HepG2 (cell line): ENCODE measurements at regions not wholly inside any gene's neighbourhood (a gene's known extent, or its start where the extent isn't known, plus 50 kb on each side); places are given as distances from the start of the nearest gene placed in this dataset.
A peak's percentile ranks its signal among the peaks of the same experiment; 100 is the strongest.

Experiments
- ATAC-seq: fragments of 200-7000 bp; cut with Tn5 transposase; 3 replicates; pipeline ENCODE4 v1.9.1; 2020; ENCODE audit warnings: mild to moderate bottlenecking, moderate library complexity
- BruUV-seq: library from RNA; stranded (reverse); fragments of 400-500 nt; replicated peaks from 2 replicates; lab custom pipeline; 2021; lab: Mats Ljungman, UMichigan
- CTCF ChIA-PET: fragments of 300-600 bp; formaldehyde crosslinking; extraction: SDS; loops from one replicate; lab custom pipeline; 2021; ENCODE audit warnings: low total read pairs, inconsistent platforms, low intra/inter-chr PET ratio; lab: Yijun Ruan, JAX
- POLR2A ChIA-PET: fragments of 350-600 bp; sonication (Branson Sonifier 250); formaldehyde crosslinking; loops from one replicate; lab custom pipeline; 2020; ENCODE audit warnings: antibody characterized with exemption, inconsistent platforms; lab: Yijun Ruan, JAX
- DNase-seq: peaks from one replicate; pipeline ENCODE4 v3.0.0-alpha.2; 2015; ENCODE audit warnings: low spot score
- FAIRE-seq: peaks from 3 replicates; lab custom pipeline; 2011; peaks lifted over from hg19 to GRCh38; lab: Jason Lieb, UNC
- H2AFZ ChIP-seq: one replicate; pipeline ENCODE4 v1.6.1; 2011; ENCODE audit warnings: low read length, inconsistent platforms
- H3K27ac ChIP-seq: fragments of 300-600 bp; 3 replicates; pipeline ENCODE4 v1.8.0; 2011; ENCODE audit warnings: mixed run types, mild to moderate bottlenecking, mixed read lengths, low read length, inconsistent platforms; ENCODE audit not compliant: insufficient read depth; ENCODE audit errors: extremely low read length
- H3K27me3 ChIP-seq, 2 experiments: fragments of 200-600 bp in 1 of 2; 2 replicates in 1 of 2; 3 replicates in 1 of 2; pipeline versions ENCODE4 v1.6.0 to v1.8.0; 2011; ENCODE audit warnings: low read length in 2 of 2, mild to moderate bottlenecking in 2 of 2, moderate library complexity in 2 of 2, inconsistent platforms in 1 of 2; ENCODE audit not compliant: insufficient read depth in 2 of 2, control insufficient read depth in 1 of 2
- H3K36me3 ChIP-seq, 2 experiments: fragments of 200-600 bp in 1 of 2; replicated peaks in 1 of 2; 2 replicates in 1 of 2; 3 replicates in 1 of 2; pipeline versions ENCODE4 v1.5.1 to v1.8.0; 2011; ENCODE audit warnings: low read length in 2 of 2, inconsistent platforms in 1 of 2; ENCODE audit not compliant: insufficient read depth in 2 of 2, control insufficient read depth in 1 of 2
- H3K4me1 ChIP-seq: 2 replicates; pipeline ENCODE4 v1.5.1; 2012; ENCODE audit warnings: low read length, inconsistent platforms; ENCODE audit not compliant: insufficient read depth
- H3K4me2 ChIP-seq: 2 replicates; pipeline ENCODE4 v1.6.0; 2011; ENCODE audit warnings: low read depth, low read length, inconsistent platforms
- H3K4me3 ChIP-seq, 3 experiments: fragments of 200-600 bp in 1 of 3; sonication (generic), shearing (Covaris generic) in 1 of 3; replicated peaks in 1 of 3; 2 replicates each; pipeline ENCODE4 v1.5.1; 2011 to 2016; ENCODE audit warnings: low read length in 3 of 3, inconsistent platforms in 2 of 3, low read depth in 2 of 3, mild to moderate bottlenecking in 2 of 3, control low read depth in 1 of 3, mixed read lengths in 1 of 3; ENCODE audit not compliant: insufficient read depth in 1 of 3
- H3K79me2 ChIP-seq: one replicate; pipeline ENCODE4 v1.6.1; 2011; ENCODE audit warnings: low read length, inconsistent platforms; ENCODE audit not compliant: insufficient read depth
- H3K9ac ChIP-seq: 2 replicates; pipeline ENCODE4 v1.6.0; 2011; ENCODE audit warnings: mild to moderate bottlenecking, low read depth, low read length, inconsistent platforms; ENCODE audit not compliant: insufficient read depth
- H3K9me3 ChIP-seq: 2 replicates; pipeline ENCODE4 v1.5.1; 2012; ENCODE audit warnings: mild to moderate bottlenecking, low read length
- H4K20me1 ChIP-seq: 2 replicates; pipeline ENCODE4 v1.6.0; 2011; ENCODE audit warnings: inconsistent platforms, mild to moderate bottlenecking, low read length, moderate library complexity; ENCODE audit not compliant: insufficient read depth
- MAFF ChIP-seq: IDR thresholded peaks from 2 replicates; pipeline ENCODE4 v1.6.1; 2011; ENCODE audit warnings: low read depth, low read length, improper control_type of control experiment
- MAFK ChIP-seq, 2 experiments: IDR thresholded peaks in 1 of 2; conservative IDR thresholded peaks in 1 of 2; 2 replicates each; pipeline ENCODE4 v1.6.1; 2011; ENCODE audit warnings: improper control_type of control experiment in 2 of 2, low read length in 2 of 2
- REPIN1 ChIP-seq: sonication (generic); formaldehyde crosslinking; IDR thresholded peaks from 2 replicates; pipeline ENCODE4 v1.8.0; 2022; ENCODE audit warnings: missing genetic modification reagents, low read depth, mild to moderate bottlenecking, borderline replicate concordance
- SATB2 ChIP-seq: sonication (generic); formaldehyde crosslinking; IDR thresholded peaks from 2 replicates; pipeline ENCODE4 v1.5.0; 2020; ENCODE audit warnings: missing genetic modification reagents
- SMARCE1 ChIP-seq: fragments of 450-650 bp; IDR thresholded peaks from 2 replicates; pipeline ENCODE4 v1.6.1; 2017; ENCODE audit warnings: borderline replicate concordance
- ZNF296 ChIP-seq: sonication (generic); formaldehyde crosslinking; conservative IDR thresholded peaks from 2 replicates; pipeline ENCODE4 v1.5.0; 2020; ENCODE audit warnings: mild to moderate bottlenecking, missing genetic modification reagents
- ZNF543 ChIP-seq: sonication (generic); formaldehyde crosslinking; IDR thresholded peaks from 2 replicates; pipeline ENCODE4 v1.4.0; 2020; ENCODE audit warnings: mild to moderate bottlenecking, missing genetic modification reagents
- ZNF589 ChIP-seq: sonication (generic); formaldehyde crosslinking; conservative IDR thresholded peaks from 2 replicates; pipeline ENCODE4 v1.8.0; 2022; ENCODE audit warnings: mild to moderate bottlenecking, moderate library complexity, missing genetic modification reagents
- WGBS: methylation state at CpG from one replicate; pipeline ENCODE4 v1.1.6; 2017; ENCODE audit warnings: low lambda C conversion rate; 5-methylcytosine and 5-hydroxymethylcytosine counted together
- in situ Hi-C: cut with HindIII; loops from 2 replicates; pipeline ENCODE4 v1.10.0; 2017; ENCODE audit warnings: low pct_unique_long_range_greater_than_20kb; ENCODE audit not compliant: extremely low pct_ligation_motif_present
- intact Hi-C: fragments of 100-400 bp; cut with micrococcal nuclease; formaldehyde crosslinking; loops from one replicate; pipeline ENCODE4 v1.10.0; 2022; ENCODE audit not compliant: unreplicated experiment
- TF ChIP-seq, protein P1 (sequence below), 2 experiments: sonication (generic) in 1 of 2; formaldehyde crosslinking in 1 of 2; IDR thresholded peaks; 2 replicates each; pipeline versions ENCODE4 v1.4.0 to v1.6.1; 2018 to 2020; ENCODE audit warnings: missing genetic modification reagents in 2 of 2, borderline replicate concordance in 1 of 2, low read depth in 1 of 2, mild to moderate bottlenecking in 1 of 2, missing biosample characterization in 1 of 2

DNA sequence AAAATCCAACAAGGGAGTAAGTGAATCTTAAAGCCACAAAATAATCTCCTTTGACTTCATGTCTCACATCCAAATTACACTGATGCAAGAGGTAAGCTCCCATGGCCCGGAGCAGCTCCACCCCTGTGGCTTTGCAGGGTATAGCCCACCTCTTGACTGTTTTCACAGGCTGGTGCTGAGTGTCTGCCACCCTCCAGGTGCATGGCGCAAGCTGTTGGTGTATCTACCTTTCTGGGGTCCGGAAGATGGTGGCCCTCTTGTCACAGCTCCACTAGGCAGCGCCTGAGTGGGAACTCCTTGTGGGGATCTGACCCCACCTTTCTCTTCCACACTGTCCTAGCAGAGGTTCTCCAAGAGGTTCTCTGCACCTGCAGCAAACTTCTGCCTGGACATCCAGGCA is 1051.1 kb upstream of the CDH6 start (continued):
- TF ChIP-seq REPIN1 (CRISPR knock-in tag): no peak
- TF ChIP-seq SMARCE1: no peak

GRCh38 chr5:30121043-30121442 is 1072.4 kb upstream of the CDH6 start:
- 0% methylated on average over 3 of the region's 3 CpGs for WGBS
- Histone ChIP-seq H3K36me3 (no peaks in the 10 kb centered on the region), H3K27ac (no peak overlapping the region), H3K4me3 (no peak overlapping the region), H3K79me2 (no peaks in the 10 kb centered on the region), H3K4me1 (no peaks in the 10 kb centered on the region), H4K20me1 (no peaks in the 10 kb centered on the region), H3K4me2 (no peak overlapping the region), H3K9me3 (no peaks in the 10 kb centered on the region), H3K27me3 (no peaks in the 10 kb centered on the region), H3K9ac (no peak overlapping the region), H2AFZ (no peak overlapping the region)
- DNase-seq (no peak), FAIRE-seq (no peak), ATAC-seq (no peak)
- intact Hi-C loops (no loop called here), in situ Hi-C loops (no loop called here)
- ChIA-PET POLR2A (no interaction called here), CTCF (no interaction called here)
- BruUV-seq: no TSS peak
- TF ChIP-seq ZNF589: no peak
- TF ChIP-seq, protein P1, sequence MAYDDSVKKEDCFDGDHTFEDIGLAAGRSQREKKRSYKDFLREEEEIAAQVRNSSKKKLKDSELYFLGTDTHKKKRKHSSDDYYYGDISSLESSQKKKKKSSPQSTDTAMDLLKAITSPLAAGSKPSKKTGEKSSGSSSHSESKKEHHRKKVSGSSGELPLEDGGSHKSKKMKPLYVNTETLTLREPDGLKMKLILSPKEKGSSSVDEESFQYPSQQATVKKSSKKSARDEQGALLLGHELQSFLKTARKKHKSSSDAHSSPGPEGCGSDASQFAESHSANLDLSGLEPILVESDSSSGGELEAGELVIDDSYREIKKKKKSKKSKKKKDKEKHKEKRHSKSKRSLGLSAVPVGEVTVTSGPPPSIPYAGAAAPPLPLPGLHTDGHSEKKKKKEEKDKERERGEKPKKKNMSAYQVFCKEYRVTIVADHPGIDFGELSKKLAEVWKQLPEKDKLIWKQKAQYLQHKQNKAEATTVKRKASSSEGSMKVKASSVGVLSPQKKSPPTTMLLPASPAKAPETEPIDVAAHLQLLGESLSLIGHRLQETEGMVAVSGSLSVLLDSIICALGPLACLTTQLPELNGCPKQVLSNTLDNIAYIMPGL (CRISPR knock-in tag; IDR thresholded peaks at IDR 0.05; ENCODE audit: borderline replicate concordance in 1 of 2, low read depth in 1 of 2): no peak

GRCh38 chr5:30117135-30117534 is 1076.4 kb upstream of the CDH6 start:
- Histone ChIP-seq H3K79me2 (no peaks in the 10 kb centered on the region), H3K9me3 (no peaks in the 10 kb centered on the region), H3K4me1 (no peaks in the 10 kb centered on the region), H3K9ac (no peak overlapping the region), H2AFZ (no peak overlapping the region), H3K27ac (no peak overlapping the region), H3K36me3 (no peaks in the 10 kb centered on the region), H3K4me2 (no peak overlapping the region), H3K27me3 (no peaks in the 10 kb centered on the region), H4K20me1 (no peaks in the 10 kb centered on the region), H3K4me3 (no peak overlapping the region)
- CTCF ChIA-PET: no interaction called here
- DNase-seq (no peak), FAIRE-seq (no peak), ATAC-seq (no peak)
- TF ChIP-seq MAFF (peak; percentile 53; the same call in 1 of the 2 replicates), ZNF296 (CRISPR knock-in tag) (no peak), ZNF543 (CRISPR knock-in tag) (no peak), MAFK (conservative IDR thresholded peaks at IDR 0.05 in 1 of 2, IDR thresholded peaks at IDR 0.05 in 1 of 2; ENCODE audit: low read length in 2 of 2) (peak; percentile 31 to 79; a peak in 3 of 4 replicates), SATB2 (CRISPR knock-in tag) (no peak)
- intact Hi-C loops: no loop called here
- BruUV-seq: no TSS peak
- in situ Hi-C loops: no loop called here
- POLR2A ChIA-PET: no interaction called here
